ENCODE measurements at regions not wholly inside any gene's neighbourhood (a gene's known extent, or its start where the extent isn't known, plus 50 kb on each side); places are given as distances from the start of the nearest gene placed in this dataset.

DNA sequence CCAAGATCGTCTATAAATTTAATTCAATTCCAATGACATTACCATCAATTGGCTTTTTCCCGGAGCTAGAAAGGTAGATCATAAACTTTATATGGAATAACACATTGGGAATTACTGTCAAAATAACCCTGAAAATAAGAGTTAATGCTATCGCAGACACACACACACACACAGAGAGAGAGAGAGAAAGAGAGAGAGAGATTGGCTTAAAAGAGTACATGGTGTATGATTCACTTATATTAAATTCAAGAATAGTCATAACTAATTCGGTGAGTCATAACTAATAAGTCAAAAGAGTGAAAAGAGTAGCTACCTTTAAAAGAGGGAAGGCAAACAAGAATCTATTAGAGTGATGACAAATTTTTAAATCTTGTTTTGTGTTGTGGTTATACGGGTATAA is 425.5 kb downstream of the TBC1D32 start:
- no peak overlapping the region for H3K4me3 ChIP-seq (ENCODE audit: low read depth, low read length)
- TF ChIP-seq, protein P1, sequence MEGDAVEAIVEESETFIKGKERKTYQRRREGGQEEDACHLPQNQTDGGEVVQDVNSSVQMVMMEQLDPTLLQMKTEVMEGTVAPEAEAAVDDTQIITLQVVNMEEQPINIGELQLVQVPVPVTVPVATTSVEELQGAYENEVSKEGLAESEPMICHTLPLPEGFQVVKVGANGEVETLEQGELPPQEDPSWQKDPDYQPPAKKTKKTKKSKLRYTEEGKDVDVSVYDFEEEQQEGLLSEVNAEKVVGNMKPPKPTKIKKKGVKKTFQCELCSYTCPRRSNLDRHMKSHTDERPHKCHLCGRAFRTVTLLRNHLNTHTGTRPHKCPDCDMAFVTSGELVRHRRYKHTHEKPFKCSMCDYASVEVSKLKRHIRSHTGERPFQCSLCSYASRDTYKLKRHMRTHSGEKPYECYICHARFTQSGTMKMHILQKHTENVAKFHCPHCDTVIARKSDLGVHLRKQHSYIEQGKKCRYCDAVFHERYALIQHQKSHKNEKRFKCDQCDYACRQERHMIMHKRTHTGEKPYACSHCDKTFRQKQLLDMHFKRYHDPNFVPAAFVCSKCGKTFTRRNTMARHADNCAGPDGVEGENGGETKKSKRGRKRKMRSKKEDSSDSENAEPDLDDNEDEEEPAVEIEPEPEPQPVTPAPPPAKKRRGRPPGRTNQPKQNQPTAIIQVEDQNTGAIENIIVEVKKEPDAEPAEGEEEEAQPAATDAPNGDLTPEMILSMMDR (IDR thresholded peaks at IDR 0.05; ENCODE audit: insufficient read depth, low read length) = no peak
- no peak for DNase-seq (ENCODE audit: low read depth)

DNA sequence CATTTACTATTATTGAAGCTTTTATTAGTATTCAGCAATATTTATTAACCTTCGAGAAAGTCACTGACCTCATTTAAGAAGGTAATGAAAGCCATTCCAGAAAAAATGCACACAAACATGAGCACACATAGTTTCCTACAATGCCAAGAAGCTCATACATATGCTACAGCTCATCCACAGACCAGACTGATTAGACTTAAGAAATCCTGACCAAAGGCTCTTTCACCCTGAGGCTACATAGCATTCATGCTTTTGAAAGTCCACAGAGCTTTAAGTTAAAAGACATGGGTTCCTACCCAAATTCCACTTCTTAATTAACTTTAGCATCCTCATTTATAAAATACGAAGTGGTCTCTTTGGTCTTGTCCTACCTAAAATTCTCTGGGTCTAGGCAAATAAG is 430.4 kb downstream of the TBC1D32 start:
- TF ChIP-seq, protein P1 (IDR thresholded peaks at IDR 0.05; ENCODE audit: insufficient read depth, low read length) = no peak
- DNase-seq (ENCODE audit: low read depth) = no peak
- no peak overlapping the region for H3K4me3 ChIP-seq (ENCODE audit: low read depth, low read length)

DNA sequence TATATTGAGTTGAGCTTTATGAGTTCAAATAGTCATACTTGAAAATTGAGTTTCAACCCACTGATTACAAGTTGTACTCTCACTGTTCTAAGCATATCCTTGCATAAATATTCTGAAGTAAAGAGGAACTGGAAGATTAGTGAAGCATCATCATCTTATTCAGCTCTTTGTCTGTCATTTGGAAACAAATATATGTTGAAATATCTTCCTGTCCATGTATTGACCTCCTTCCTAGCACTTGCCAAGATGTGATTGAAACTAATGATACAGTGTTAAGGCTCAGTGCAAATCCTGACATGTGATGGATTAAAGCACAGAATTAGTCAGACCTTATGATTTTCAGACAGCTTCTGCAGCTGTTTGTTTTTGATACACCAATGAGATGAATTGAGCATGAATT is 434.3 kb downstream of the TBC1D32 start:
- H3K4me3 ChIP-seq (ENCODE audit: low read depth, low read length) = no peak overlapping the region
- TF ChIP-seq, protein P1 (IDR thresholded peaks at IDR 0.05; ENCODE audit: insufficient read depth, low read length) = no peak
- DNase-seq (ENCODE audit: low read depth) = no peak

DNA sequence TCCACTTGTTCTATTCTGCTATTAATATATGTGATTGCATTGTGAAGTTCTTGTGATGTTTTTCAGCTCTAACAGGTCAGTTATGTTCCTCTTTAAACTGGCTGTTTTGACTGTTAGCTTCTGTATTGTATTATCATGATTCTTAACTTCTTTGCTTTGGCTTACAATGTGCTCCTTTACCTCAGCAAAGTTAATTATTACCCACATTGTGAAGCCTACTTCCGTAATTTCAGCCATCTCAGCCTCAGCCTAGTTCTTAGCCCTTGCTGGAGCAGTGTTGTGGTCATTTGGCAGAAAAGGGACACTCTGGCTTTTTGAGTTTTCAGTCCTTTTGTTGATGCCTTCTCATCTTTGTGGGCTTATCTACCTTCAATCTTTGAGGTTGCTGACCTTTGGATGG is 440.2 kb downstream of the TBC1D32 start:
- H3K4me3 ChIP-seq (ENCODE audit: low read depth, low read length) = no peak overlapping the region
- TF ChIP-seq, protein P1 (IDR thresholded peaks at IDR 0.05; ENCODE audit: insufficient read depth, low read length) = no peak
- no peak for DNase-seq (ENCODE audit: low read depth)

DNA sequence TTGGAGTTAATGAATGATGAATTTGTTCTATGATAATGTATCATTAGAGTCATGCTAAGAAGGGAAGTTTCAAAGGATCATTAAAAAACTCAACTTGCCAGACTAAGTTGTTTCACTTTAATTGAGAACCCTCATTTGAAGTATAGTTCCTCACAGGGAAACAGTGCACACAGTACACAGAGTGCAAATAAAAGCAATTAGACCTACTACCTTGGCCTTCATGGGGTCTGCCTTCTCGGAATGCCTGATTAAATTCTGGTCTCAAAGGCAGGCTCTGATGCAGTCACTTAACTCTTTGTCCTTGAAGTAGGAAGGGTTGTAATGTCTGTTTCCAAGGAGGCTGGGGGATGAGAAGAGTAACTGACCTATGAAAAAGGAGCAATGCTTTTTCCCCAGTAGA is 457.3 kb downstream of the TBC1D32 start:
- DNase-seq (ENCODE audit: low read depth) = no peak
- H3K4me3 ChIP-seq (ENCODE audit: low read depth, low read length) = no peak overlapping the region
- TF ChIP-seq, protein P1 (IDR thresholded peaks at IDR 0.05; ENCODE audit: insufficient read depth, low read length) = no peak

DNA sequence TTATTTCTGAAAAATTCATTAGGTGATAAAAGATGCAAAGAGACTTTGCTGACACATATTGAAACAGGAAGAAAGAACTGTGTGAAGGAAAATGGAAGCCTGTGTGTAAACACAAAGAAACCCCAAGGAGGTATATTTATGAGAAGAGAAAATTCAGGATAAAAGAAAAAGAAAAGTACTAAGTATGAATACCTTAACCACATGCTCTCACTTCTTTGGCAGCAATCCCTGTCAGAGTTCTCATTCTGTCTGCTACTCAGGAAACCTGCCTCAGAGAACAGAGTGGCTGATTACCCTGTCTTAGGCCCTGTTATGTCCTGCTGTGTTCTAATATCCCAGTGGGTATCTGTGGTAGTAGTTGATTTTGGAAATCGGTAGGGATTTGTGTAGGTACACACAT is 457.9 kb downstream of the TBC1D32 start:
- no peak for DNase-seq (ENCODE audit: low read depth)
- TF ChIP-seq, protein P1 (IDR thresholded peaks at IDR 0.05; ENCODE audit: insufficient read depth, low read length) = no peak

DNA sequence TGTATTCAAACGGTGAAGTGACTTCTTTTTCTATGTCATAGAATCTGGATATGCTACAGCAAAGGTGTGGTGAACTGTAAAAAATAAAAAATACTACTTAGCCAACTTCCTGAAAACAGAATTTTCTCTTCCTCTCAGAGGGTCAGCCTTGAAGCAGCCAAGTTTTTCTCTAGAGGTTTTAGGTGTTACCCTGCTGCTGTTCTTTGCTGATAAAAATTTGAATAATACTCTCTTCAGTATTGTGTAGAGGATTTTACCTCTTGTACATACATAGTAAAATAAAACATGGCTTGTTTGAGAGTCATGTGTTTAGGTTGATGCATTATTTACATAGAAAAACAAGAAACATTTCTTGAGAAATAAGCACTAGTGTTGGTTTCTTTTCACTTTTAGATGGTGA is 458.4 kb downstream of the TBC1D32 start:
- no peak for DNase-seq (ENCODE audit: low read depth)
- TF ChIP-seq, protein P1 (IDR thresholded peaks at IDR 0.05; ENCODE audit: insufficient read depth, low read length) = no peak
- no peak overlapping the region for H3K4me3 ChIP-seq (ENCODE audit: low read depth, low read length)

More for the DNA sequence above, 457.9 kb downstream of the TBC1D32 start:
- H3K4me3 ChIP-seq (ENCODE audit: low read depth, low read length) = no peak overlapping the region

Measured in fibroblast of the aortic adventitia (primary cell).